H4 (cell line): ENCODE measurements at regions not wholly inside any gene's neighbourhood (a gene's known extent, or its start where the extent isn't known, plus 50 kb on each side); places are given as distances from the start of the nearest gene placed in this dataset.
"Not testable (repeated sequence)": the region's sequence is repeated elsewhere in the genome, so short reads cannot be mapped to it uniquely, and the experiment has no call there.

ENCODE experiments used
- DNase-seq: peaks from one replicate; pipeline ENCODE4 v3.0.0-alpha.2; 2015; ENCODE audit warnings: low spot score

- DNase-seq: not testable (repeated sequence)
Measured at GRCh38 chr5:176018598-176018997, 50.5 kb upstream of the THOC3 start.

GRCh38 chr5:176020852-176021251, 52.7 kb upstream of the THOC3 start:
- not testable (repeated sequence) for DNase-seq

GRCh38 chr5:176023535-176023934, 55.4 kb upstream of the THOC3 start:
- DNase-seq: not testable (repeated sequence)

GRCh38 chr5:176029445-176029844, 61.3 kb upstream of the THOC3 start:
- not testable (repeated sequence) for DNase-seq

- not testable (repeated sequence) for DNase-seq
Measured at GRCh38 chr5:176030361-176031117, 62.4 kb upstream of the THOC3 start.

GRCh38 chr5:176031118-176031510, 63.0 kb upstream of the THOC3 start:
- not testable (repeated sequence) for DNase-seq

GRCh38 chr5:176033186-176033585, 65.1 kb upstream of the THOC3 start:
- not testable (repeated sequence) for DNase-seq

GRCh38 chr5:176034407-176035200, 66.5 kb upstream of the THOC3 start:
- DNase-seq: not testable (repeated sequence)

GRCh38 chr5:176035201-176035530, 67.1 kb upstream of the THOC3 start:
- not testable (repeated sequence) for DNase-seq

GRCh38 chr5:176035816-176036308, 67.7 kb upstream of the THOC3 start:
- DNase-seq: peak; percentile 7

- not testable (repeated sequence) for DNase-seq
Measured at GRCh38 chr5:176036391-176036790, 68.3 kb upstream of the THOC3 start.

GRCh38 chr5:176037190-176037589, 69.1 kb upstream of the THOC3 start:
- not testable (repeated sequence) for DNase-seq

GRCh38 chr5:176040105-176040801, 72.1 kb upstream of the THOC3 start:
- peak; percentile 5 for DNase-seq

GRCh38 chr5:176041248-176041994, 73.3 kb upstream of the THOC3 start:
- DNase-seq: peak; percentile 11

- not testable (repeated sequence) for DNase-seq
Measured at GRCh38 chr5:176042020-176042658, 74.0 kb upstream of the THOC3 start.

GRCh38 chr5:176043252-176043829, 75.2 kb upstream of the THOC3 start:
- DNase-seq: peak; percentile 4

- peak; percentile 4 for DNase-seq
Measured at GRCh38 chr5:176043986-176044385, 75.9 kb upstream of the THOC3 start.

GRCh38 chr5:176044431-176044830, 76.3 kb upstream of the THOC3 start:
- DNase-seq: not testable (repeated sequence)

- DNase-seq: not testable (repeated sequence)
Measured at GRCh38 chr5:176045442-176045841, 77.3 kb upstream of the THOC3 start.

- not testable (repeated sequence) for DNase-seq
Measured at GRCh38 chr5:176048671-176049070, 80.6 kb upstream of the THOC3 start.
